ENCODE measurements at regions not wholly inside any gene's neighbourhood (a gene's known extent, or its start where the extent isn't known, plus 50 kb on each side); places are given as distances from the start of the nearest gene placed in this dataset.

DNA sequence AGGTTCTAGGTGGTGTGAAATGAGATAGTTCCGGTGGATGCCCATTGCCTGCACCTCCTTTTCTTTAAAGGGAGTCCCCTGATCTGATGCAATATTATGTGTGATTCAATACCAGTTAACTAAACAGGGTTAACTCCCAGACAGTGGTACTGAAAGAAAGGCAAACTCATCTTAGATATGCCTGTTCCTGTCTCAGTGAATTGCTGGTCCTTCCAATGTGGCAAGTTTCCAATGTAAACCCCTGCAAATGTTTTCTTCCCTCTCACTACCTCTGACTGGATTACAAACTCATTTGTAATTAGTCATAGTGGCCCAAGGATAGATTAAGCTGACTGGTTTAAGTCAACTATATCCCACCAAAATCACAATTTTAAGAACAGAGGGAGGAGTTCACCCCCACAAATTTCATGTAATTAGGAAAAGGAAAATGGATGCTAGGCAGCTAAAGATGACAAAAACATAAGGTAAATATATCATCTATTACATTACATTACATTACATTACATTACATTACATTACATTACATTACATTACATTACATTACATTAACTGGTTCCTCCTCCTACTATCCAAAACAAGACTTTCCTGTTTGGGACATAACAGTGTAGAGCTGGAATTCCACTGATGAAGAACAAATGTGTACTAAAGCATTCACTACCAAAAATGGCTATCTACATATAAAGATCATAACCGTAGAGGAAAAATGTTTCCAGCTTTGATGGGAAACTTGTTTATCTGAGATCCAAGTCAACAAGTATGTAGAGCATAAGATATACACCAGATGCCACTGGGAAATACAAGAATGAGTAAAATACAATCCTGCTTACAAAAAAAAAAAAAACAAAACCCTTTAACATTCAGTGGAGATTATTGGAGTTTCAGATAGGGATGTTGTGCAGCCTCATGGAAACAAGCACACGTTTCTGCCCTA is 121.5 kb upstream of the SNX2 start:
- H3K27me3 ChIP-seq (ENCODE audit: insufficient read depth): no peaks in the 10 kb centered on the region
- POLR2A ChIA-PET: no interaction called here
- H3K9ac ChIP-seq: no peak overlapping the region
- TF ChIP-seq NFIC (IDR thresholded peaks at IDR 0.05; ENCODE audit: borderline replicate concordance) (no peak), JUND (IDR thresholded peaks at IDR 0.05) (no peak), RCOR1 (IDR thresholded peaks at IDR 0.05; ENCODE audit: low read length) (no peak), TCF12 (IDR thresholded peaks at IDR 0.05) (no peak), TAF1 (IDR thresholded peaks at IDR 0.05; ENCODE audit: borderline replicate concordance, low read depth, low read length) (no peak), FOXJ3 (CRISPR knock-in tag; IDR thresholded peaks at IDR 0.05) (no peak), FOSL2 (IDR thresholded peaks at IDR 0.05; ENCODE audit: borderline replicate concordance, low read depth) (no peak), SMC3 (IDR thresholded peaks at IDR 0.05; ENCODE audit: low read depth, low read length) (no peak), GABPA (IDR thresholded peaks at IDR 0.05; ENCODE audit: low read depth) (no peak), EZH2phosphoT487 (IDR thresholded peaks at IDR 0.05; ENCODE audit: borderline replicate concordance, low read depth) (no peak)
- TF ChIP-seq, protein P1, sequence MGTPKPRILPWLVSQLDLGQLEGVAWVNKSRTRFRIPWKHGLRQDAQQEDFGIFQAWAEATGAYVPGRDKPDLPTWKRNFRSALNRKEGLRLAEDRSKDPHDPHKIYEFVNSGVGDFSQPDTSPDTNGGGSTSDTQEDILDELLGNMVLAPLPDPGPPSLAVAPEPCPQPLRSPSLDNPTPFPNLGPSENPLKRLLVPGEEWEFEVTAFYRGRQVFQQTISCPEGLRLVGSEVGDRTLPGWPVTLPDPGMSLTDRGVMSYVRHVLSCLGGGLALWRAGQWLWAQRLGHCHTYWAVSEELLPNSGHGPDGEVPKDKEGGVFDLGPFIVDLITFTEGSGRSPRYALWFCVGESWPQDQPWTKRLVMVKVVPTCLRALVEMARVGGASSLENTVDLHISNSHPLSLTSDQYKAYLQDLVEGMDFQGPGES (IDR thresholded peaks at IDR 0.05; ENCODE audit: low read depth, low read length): no peak
- TF ChIP-seq, protein P2, sequence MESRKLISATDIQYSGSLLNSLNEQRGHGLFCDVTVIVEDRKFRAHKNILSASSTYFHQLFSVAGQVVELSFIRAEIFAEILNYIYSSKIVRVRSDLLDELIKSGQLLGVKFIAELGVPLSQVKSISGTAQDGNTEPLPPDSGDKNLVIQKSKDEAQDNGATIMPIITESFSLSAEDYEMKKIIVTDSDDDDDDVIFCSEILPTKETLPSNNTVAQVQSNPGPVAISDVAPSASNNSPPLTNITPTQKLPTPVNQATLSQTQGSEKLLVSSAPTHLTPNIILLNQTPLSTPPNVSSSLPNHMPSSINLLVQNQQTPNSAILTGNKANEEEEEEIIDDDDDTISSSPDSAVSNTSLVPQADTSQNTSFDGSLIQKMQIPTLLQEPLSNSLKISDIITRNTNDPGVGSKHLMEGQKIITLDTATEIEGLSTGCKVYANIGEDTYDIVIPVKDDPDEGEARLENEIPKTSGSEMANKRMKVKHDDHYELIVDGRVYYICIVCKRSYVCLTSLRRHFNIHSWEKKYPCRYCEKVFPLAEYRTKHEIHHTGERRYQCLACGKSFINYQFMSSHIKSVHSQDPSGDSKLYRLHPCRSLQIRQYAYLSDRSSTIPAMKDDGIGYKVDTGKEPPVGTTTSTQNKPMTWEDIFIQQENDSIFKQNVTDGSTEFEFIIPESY (IDR thresholded peaks at IDR 0.05; ENCODE audit: borderline replicate concordance, low read depth): no peak
- H3F3A ChIP-seq (replicated peaks; ENCODE audit: insufficient read depth): no peaks in the 10 kb centered on the region
- no peak overlapping the region for H3K4me2 ChIP-seq
- no peak overlapping the region for H3K4me3 ChIP-seq (ENCODE audit: low read depth in 2 of 2, low read length in 1 of 2)
- H3K79me2 ChIP-seq (ENCODE audit: insufficient read depth): no peaks in the 10 kb centered on the region
- H3K4me1 ChIP-seq (ENCODE audit: control insufficient read depth in 1 of 2, insufficient read depth in 2 of 2, low read depth in 1 of 2, low read length in 1 of 2): no peaks in the 10 kb centered on the region; a peak in 1 of 4 replicates
- no peak for DNase-seq
- no peaks in the 10 kb centered on the region for H3K36me3 ChIP-seq (replicated peaks in 1 of 2; ENCODE audit: control insufficient read depth in 1 of 2, insufficient read depth in 2 of 2, low read length in 1 of 2)
- H3K9me2 ChIP-seq: no peaks in the 10 kb centered on the region
- peak overlapping the region in 1 of 2 experiments; percentile 39; a peak in 1 of 4 replicates for H3K27ac ChIP-seq (ENCODE audit: low read depth in 2 of 2, low read length in 1 of 2)
- no peaks in the 10 kb centered on the region for H3K9me3 ChIP-seq
- 35% methylated on average over 3 of the region's 3 CpGs for WGBS (ENCODE audit: low lambda C conversion rate)
- H2AFZ ChIP-seq (ENCODE audit: low read depth): no peak overlapping the region
- H4K20me1 ChIP-seq (ENCODE audit: insufficient read depth): no peaks in the 10 kb centered on the region
- CTCF ChIA-PET: interaction anchor here (0.8 to 2.0 kb wide), 2 partner anchors 16 to 52 kb away, joined by 3 to 5 read pairs; no protein-coding TSS in a partner anchor

DNA sequence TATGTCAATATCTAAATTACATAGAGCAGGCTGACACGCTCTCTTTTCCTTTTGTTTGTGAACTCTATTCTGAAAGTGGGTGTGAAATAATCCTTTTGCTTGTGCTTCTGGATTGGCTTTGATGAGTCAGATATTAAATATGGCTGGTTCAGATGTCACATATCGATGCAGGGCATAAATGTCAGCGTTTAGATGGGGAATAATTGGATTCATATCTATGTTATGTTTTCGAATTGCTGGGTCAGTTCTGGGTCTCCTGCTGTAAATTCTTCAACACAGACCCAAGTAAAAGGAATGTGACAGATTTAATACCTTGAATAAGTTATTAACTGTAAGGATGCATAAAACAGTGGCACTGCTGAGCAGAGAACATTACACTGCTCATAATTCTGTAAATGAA is 118.7 kb upstream of the SNX2 start:
- H3K9me3 ChIP-seq: no peaks in the 10 kb centered on the region
- CTCF ChIA-PET: no interaction called here
- H3K79me2 ChIP-seq (ENCODE audit: insufficient read depth): no peaks in the 10 kb centered on the region
- H3K9me2 ChIP-seq: no peaks in the 10 kb centered on the region
- no peak for DNase-seq
- no peak overlapping the region for H3K4me3 ChIP-seq (ENCODE audit: low read depth in 2 of 2, low read length in 1 of 2)
- H3F3A ChIP-seq (replicated peaks; ENCODE audit: insufficient read depth): no peaks in the 10 kb centered on the region
- TF ChIP-seq NFIC (IDR thresholded peaks at IDR 0.05; ENCODE audit: borderline replicate concordance) (no peak), FOXM1 (IDR thresholded peaks at IDR 0.05; ENCODE audit: low read depth) (no peak), TCF12 (IDR thresholded peaks at IDR 0.05) (no peak), RFX5 (IDR thresholded peaks at IDR 0.05; ENCODE audit: low read length) (no peak), TAF1 (IDR thresholded peaks at IDR 0.05; ENCODE audit: borderline replicate concordance, low read depth, low read length) (no peak), POLR2AphosphoS5 (IDR thresholded peaks at IDR 0.05; ENCODE audit: low read depth, low read length) (no peak)
- no peaks in the 10 kb centered on the region for H3K27me3 ChIP-seq (ENCODE audit: insufficient read depth)
- H3K27ac ChIP-seq (ENCODE audit: low read depth in 2 of 2, low read length in 1 of 2): no peak overlapping the region
- POLR2A ChIA-PET: no interaction called here
- no peaks in the 10 kb centered on the region for H3K36me3 ChIP-seq (replicated peaks in 1 of 2; ENCODE audit: control insufficient read depth in 1 of 2, insufficient read depth in 2 of 2, low read length in 1 of 2)
- H3K4me1 ChIP-seq (ENCODE audit: control insufficient read depth in 1 of 2, insufficient read depth in 2 of 2, low read depth in 1 of 2, low read length in 1 of 2): no peaks in the 10 kb centered on the region; a peak in 1 of 4 replicates
- 39% methylated on average over 4 of the region's 4 CpGs for WGBS (ENCODE audit: low lambda C conversion rate)
- no peak overlapping the region for H2AFZ ChIP-seq (ENCODE audit: low read depth)
- H3K4me2 ChIP-seq: no peak overlapping the region
- H4K20me1 ChIP-seq (ENCODE audit: insufficient read depth): no peaks in the 10 kb centered on the region
- no peak overlapping the region for H3K9ac ChIP-seq
